ENCODE measurements at regions not wholly inside any gene's neighbourhood (a gene's known extent, or its start where the extent isn't known, plus 50 kb on each side); places are given as distances from the start of the nearest gene placed in this dataset.

DNA sequence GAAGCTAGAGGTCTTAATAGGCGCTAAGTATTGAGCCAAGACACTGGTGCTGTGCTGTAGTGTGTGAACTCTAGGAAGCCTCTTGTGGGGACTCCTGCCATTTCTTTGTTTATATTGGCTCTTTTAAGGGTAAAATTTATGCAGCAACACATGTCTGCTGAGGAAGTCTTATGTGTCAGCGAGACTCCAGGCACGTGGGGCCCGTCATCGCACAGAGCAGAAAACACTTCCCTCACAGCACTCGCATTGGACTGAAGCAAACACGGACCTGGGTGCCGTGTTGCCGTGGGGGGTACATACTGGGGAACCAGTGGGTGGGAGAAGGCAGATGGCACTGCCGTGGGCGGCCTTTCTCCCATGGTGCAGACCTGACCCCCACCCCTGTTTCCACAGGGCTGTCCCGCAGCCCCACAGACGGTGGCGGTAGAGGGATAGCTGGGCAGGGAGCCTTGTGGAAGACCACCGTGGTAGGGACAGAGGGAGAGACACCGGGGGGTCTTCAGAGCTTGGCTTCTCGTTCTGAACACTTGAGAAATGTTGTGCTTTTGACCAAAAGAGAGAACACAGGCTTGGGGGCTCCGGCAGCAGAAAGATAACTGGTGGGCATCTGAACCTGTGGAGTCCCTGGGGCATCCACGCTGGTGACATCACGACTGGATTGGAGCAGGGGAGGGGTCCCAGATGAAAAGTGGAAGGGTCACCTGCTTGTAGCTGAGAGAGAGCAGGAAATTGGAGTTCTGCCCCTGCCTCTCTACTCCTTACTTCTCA, 284.7 kb upstream of the SHH start:
- no peak for FAIRE-seq
- no peaks in the 10 kb centered on the region for H3K36me3 ChIP-seq (ENCODE audit: control insufficient read depth in 2 of 3, insufficient read depth in 3 of 3, low read length in 3 of 3)
- H3K27ac ChIP-seq (ENCODE audit: low read depth in 2 of 2, low read length in 2 of 2): no peak overlapping the region
- DNase-seq: peak in 4 of 5 donors; percentile 34 to 86 (median 70)
- H3K4me1 ChIP-seq (ENCODE audit: control insufficient read depth in 2 of 3, insufficient read depth in 2 of 3, low read depth in 1 of 3, low read length in 3 of 3): no peaks in the 10 kb centered on the region
- no peaks in the 10 kb centered on the region for H3K27me3 ChIP-seq (ENCODE audit: control insufficient read depth, insufficient read depth, low read length)
- H3K4me3 ChIP-seq (ENCODE audit: low read length in 3 of 3): no peak overlapping the region
- TF ChIP-seq, protein P1, sequence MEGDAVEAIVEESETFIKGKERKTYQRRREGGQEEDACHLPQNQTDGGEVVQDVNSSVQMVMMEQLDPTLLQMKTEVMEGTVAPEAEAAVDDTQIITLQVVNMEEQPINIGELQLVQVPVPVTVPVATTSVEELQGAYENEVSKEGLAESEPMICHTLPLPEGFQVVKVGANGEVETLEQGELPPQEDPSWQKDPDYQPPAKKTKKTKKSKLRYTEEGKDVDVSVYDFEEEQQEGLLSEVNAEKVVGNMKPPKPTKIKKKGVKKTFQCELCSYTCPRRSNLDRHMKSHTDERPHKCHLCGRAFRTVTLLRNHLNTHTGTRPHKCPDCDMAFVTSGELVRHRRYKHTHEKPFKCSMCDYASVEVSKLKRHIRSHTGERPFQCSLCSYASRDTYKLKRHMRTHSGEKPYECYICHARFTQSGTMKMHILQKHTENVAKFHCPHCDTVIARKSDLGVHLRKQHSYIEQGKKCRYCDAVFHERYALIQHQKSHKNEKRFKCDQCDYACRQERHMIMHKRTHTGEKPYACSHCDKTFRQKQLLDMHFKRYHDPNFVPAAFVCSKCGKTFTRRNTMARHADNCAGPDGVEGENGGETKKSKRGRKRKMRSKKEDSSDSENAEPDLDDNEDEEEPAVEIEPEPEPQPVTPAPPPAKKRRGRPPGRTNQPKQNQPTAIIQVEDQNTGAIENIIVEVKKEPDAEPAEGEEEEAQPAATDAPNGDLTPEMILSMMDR (IDR thresholded peaks at IDR 0.05; ENCODE audit: borderline replicate concordance, extremely low read depth, insufficient read depth): no peak
- H3K9me3 ChIP-seq (ENCODE audit: control insufficient read depth in 2 of 3, insufficient read depth in 1 of 3, low read length in 3 of 3): peaks cover 0 to 5% (median 0%) of the 10 kb centered on the region in 3 donors
- intact Hi-C loops (cut with DNase I): no loop called here
- H3K9ac ChIP-seq (ENCODE audit: low read length in 3 of 3): no peak overlapping the region

DNA sequence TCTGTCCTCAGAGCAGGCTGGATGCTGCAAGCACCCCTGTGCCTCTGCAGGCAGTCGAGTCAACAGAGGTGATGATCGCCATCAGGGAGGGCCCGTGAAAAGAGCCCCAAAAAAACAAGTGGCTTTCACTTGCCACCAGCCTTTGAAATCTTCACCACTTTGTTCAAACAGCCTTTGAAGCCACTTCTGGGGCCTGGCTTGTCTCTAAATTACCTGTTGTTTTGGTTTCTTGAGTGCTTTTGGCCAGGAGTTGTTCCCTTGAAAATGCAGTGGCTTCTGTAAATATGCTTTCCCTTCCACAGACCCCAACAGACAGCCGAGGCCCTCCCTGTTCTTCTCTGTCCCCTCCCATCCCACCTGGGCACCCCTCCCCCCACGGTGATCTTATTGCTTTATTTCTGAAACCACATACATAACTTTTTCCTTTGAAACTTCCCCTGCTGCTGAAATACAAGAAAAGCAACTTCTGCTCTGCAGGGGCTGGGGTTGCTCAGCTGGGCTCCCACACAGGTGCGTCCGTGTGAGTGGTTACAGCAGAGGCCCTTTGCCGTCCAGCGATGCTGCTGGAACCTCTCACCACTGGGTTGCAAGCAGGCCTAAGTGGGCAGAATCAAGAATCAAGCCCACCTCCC, 283.8 kb upstream of the SHH start:
- H3K27me3 ChIP-seq (ENCODE audit: control insufficient read depth, insufficient read depth, low read length): no peaks in the 10 kb centered on the region
- H3K27ac ChIP-seq (ENCODE audit: low read depth in 2 of 2, low read length in 2 of 2): no peak overlapping the region
- intact Hi-C loops (cut with DNase I): no loop called here
- no peaks in the 10 kb centered on the region for H3K36me3 ChIP-seq (ENCODE audit: control insufficient read depth in 2 of 3, insufficient read depth in 3 of 3, low read length in 3 of 3)
- DNase-seq (no peak), FAIRE-seq (no peak)
- TF ChIP-seq, protein P1 (IDR thresholded peaks at IDR 0.05; ENCODE audit: borderline replicate concordance, extremely low read depth, insufficient read depth): no peak
- no peaks in the 10 kb centered on the region for H3K9me3 ChIP-seq (ENCODE audit: control insufficient read depth in 2 of 3, insufficient read depth in 1 of 3, low read length in 3 of 3)
- no peak overlapping the region for H3K9ac ChIP-seq (ENCODE audit: low read length in 3 of 3)
- H3K4me1 ChIP-seq (ENCODE audit: control insufficient read depth in 2 of 3, insufficient read depth in 2 of 3, low read depth in 1 of 3, low read length in 3 of 3): no peaks in the 10 kb centered on the region
- H3K4me3 ChIP-seq (ENCODE audit: low read length in 3 of 3): no peak overlapping the region

DNA sequence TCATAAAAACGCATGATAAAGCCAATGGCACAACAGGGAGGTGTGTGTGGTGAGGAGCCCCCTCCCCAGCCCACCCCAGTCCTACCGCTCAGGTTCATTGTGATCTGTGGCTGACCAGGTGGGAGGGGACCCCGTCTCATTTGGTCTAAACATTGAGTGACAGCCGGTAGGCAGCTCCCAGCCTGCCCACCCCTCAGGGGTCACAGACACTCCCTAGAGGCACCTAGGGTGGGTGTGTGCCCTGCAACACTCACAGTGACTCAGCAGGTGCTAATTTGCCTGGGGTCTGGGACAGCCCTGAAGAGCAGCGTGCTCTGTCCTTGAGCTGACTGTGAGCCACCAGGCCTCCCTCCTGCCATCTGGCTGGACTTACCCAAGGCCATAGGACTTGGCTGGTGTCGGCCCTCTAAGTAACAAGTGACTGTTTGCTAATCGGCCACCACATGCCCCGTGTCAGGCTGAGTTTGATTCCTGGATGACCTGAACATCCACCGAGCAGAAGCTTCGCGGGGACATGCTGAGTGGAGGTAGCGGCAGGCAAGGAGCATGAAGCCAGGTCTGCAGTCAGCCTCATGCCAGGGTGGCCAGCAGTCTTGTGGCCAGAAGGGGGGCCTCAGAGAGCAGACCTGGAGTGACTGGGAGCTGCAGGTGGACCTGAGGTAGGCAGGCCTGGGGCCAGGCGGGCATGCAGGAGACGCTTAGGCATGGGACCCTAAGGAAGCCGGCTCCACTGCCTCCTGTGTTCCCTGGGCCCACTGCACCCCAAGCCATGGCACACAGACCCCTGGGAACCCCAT, 282.3 kb upstream of the SHH start:
- FAIRE-seq: no peak

More for the DNA sequence above, 282.3 kb upstream of the SHH start:
- H3K36me3 ChIP-seq (ENCODE audit: control insufficient read depth in 2 of 3, insufficient read depth in 3 of 3, low read length in 3 of 3): no peaks in the 10 kb centered on the region
- H3K27me3 ChIP-seq (ENCODE audit: control insufficient read depth, insufficient read depth, low read length): no peaks in the 10 kb centered on the region
- no peak overlapping the region for H3K4me3 ChIP-seq (ENCODE audit: low read length in 3 of 3)
- TF ChIP-seq, protein P1 (IDR thresholded peaks at IDR 0.05; ENCODE audit: borderline replicate concordance, extremely low read depth, insufficient read depth): no peak
- no peaks in the 10 kb centered on the region for H3K9me3 ChIP-seq (ENCODE audit: control insufficient read depth in 2 of 3, insufficient read depth in 1 of 3, low read length in 3 of 3)
- H3K9ac ChIP-seq (ENCODE audit: low read length in 3 of 3): no peak overlapping the region
- DNase-seq: no peak
- no peak overlapping the region for H3K27ac ChIP-seq (ENCODE audit: low read depth in 2 of 2, low read length in 2 of 2)
- intact Hi-C loops (cut with DNase I): no loop called here
- H3K4me1 ChIP-seq (ENCODE audit: control insufficient read depth in 2 of 3, insufficient read depth in 2 of 3, low read depth in 1 of 3, low read length in 3 of 3): no peaks in the 10 kb centered on the region

All from kidney (tissue), 13 donors.